Glutamatergic neuron (in vitro differentiated cells): ENCODE measurements at regions not wholly inside any gene's neighbourhood (a gene's known extent, or its start where the extent isn't known, plus 50 kb on each side); places are given as distances from the start of the nearest gene placed in this dataset.

Experiments used
- DNase-seq: peaks from one replicate; pipeline ENCODE4 v3.0.0; 2022
- H3K27ac Mint-ChIP-seq: one replicate; pipeline ENCODE4 v1.8.0; 2020; ENCODE audit warnings: mild to moderate bottlenecking, mixed read lengths, inconsistent platforms; ENCODE audit not compliant: unreplicated experiment
- H3K27me3 Mint-ChIP-seq: one replicate; pipeline ENCODE4 v1.8.0; 2020; ENCODE audit warnings: mild to moderate bottlenecking, moderate library complexity, mixed read lengths, inconsistent platforms; ENCODE audit not compliant: unreplicated experiment
- H3K36me3 Mint-ChIP-seq: one replicate; pipeline ENCODE4 v1.8.0; 2020; ENCODE audit warnings: mild to moderate bottlenecking, mixed read lengths, inconsistent platforms; ENCODE audit not compliant: unreplicated experiment
- H3K4me1 Mint-ChIP-seq: one replicate; pipeline ENCODE4 v1.8.0; 2020; ENCODE audit warnings: mild to moderate bottlenecking, low read depth, mixed read lengths, inconsistent platforms; ENCODE audit not compliant: unreplicated experiment
- H3K4me3 Mint-ChIP-seq: one replicate; pipeline ENCODE4 v1.8.0; 2020; ENCODE audit warnings: mild to moderate bottlenecking, mixed read lengths, inconsistent platforms; ENCODE audit not compliant: unreplicated experiment
- H3K9me3 Mint-ChIP-seq: one replicate; pipeline ENCODE4 v1.8.0; 2020; ENCODE audit warnings: mild to moderate bottlenecking, moderate library complexity, mixed read lengths, inconsistent platforms; ENCODE audit not compliant: unreplicated experiment
- CTCF ChIP-seq: fragments of 200-600 bp; sonication (generic); IDR thresholded peaks from one replicate; pipeline ENCODE4 v1.5.0; 2021; ENCODE audit not compliant: partially characterized antibody, unreplicated experiment

DNA sequence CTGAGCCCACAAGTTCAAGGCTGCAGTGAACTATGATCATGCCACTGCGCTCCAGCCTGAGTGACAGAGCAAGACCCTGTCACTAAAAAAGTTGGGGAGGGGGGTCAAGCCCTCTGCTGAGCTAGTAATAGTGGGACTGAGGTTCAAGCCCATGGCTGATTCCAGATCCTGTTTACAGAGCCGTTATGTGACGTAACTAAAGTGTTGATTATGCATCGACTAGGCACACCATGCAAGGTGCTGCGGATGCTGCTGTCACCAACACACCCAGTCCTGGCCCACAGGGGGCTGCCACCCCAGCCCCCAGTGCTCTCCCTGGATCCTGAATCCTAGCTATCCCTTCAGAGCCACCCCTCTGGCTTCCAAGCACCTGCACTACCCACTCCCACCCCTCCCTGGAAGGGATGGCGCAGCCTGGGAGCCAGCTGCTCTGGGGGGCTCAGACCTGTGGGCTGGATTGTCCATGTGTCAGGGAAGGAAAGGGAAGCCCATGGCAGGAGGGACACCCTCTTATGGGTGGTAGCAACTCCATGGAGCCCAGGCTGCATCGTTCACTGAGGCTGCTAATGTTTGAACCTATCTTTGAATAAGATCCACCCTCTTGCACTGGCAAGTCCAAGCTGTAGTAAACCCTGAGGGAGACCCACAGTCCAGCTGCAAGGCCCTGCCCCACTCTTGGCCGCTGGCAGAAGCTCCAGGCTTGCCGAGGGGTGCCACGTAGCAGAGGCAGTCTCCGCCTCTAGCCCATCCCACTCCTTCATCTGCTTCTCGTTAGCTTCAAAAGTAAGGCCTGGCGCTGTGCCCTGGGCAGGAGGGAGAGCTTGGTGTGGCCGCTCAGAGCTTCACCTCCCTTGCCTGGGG lies 95.0 kb downstream of the SNX5 start:
- Mint-ChIP-seq H3K36me3 (no peaks in the 10 kb centered on the region), H3K27me3 (peaks cover 8% of the 10 kb centered on the region), H3K9me3 (peaks cover 1% of the 10 kb centered on the region), H3K27ac (no peak overlapping the region), H3K4me1 (peaks cover 8% of the 10 kb centered on the region), H3K4me3 (no peak overlapping the region)
- no peak for DNase-seq
- TF ChIP-seq CTCF: no peak

DNA sequence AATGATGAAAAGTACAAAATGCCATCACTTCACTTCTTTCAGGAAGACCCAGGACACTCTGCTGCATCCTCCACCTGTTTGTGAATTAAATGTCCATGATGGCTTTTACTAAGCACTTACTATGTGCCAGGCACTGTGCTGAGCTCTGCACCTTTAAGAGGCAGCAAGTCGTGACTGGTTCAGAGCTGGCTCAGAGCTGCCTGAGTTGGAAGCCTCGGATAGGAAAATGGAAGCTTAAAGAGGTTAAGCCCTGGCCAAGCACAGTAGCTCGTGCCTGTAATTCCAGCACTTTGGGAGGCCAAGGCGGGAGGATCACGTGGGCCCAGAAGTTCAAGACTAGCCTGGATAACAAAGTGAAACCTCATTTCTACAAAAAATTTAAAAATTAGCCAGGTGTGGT lies 95.6 kb downstream of the SNX5 start:
- H3K27ac Mint-ChIP-seq: no peak overlapping the region

DNA sequence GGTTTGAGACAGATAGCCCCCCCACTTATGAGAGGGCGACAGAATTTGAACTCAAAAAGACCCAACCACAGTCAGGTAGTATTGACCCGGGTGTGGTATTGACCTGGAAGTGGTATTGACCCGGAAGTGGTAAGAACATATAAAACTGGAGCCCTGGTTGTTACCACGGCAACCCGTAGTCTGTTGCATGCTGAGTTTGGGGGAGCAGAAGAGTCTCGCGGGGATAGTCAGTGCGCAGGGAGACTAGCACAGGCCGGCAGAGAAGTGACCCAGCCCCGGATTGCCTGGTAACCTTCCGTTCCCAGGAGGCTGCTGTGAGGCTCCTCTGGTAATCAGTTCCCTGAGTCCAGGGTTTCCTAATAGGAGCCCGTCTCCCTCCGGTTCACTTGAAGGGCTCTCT lies 96.2 kb downstream of the SNX5 start:
- Mint-ChIP-seq H3K4me3 (no peak overlapping the region), H3K27ac (no peak overlapping the region), H3K9me3 (peaks cover 3% of the 10 kb centered on the region), H3K4me1 (peaks cover 12% of the 10 kb centered on the region), H3K27me3 (peaks cover 2% of the 10 kb centered on the region), H3K36me3 (no peaks in the 10 kb centered on the region)
- no peak for DNase-seq
- no peak for TF ChIP-seq CTCF

More for the DNA sequence above, 95.6 kb downstream of the SNX5 start:
- Mint-ChIP-seq H3K4me1 (peaks cover 9% of the 10 kb centered on the region), H3K4me3 (no peak overlapping the region), H3K9me3 (peaks cover 3% of the 10 kb centered on the region), H3K27me3 (peaks cover 4% of the 10 kb centered on the region), H3K36me3 (no peaks in the 10 kb centered on the region)
- DNase-seq: no peak
- no peak for TF ChIP-seq CTCF

- H3K36me3 Mint-ChIP-seq: no peaks in the 10 kb centered on the region
- TF ChIP-seq CTCF: no peak
- H3K27ac Mint-ChIP-seq: peak overlapping the region; percentile 62
- peaks cover 17% of the 10 kb centered on the region for H3K4me1 Mint-ChIP-seq
- H3K4me3 Mint-ChIP-seq: no peak overlapping the region
- peaks cover 2% of the 10 kb centered on the region for H3K27me3 Mint-ChIP-seq
- DNase-seq: no peak
- peaks cover 5% of the 10 kb centered on the region for H3K9me3 Mint-ChIP-seq
Measured at GRCh38 chr20:17871886-17872285, 96.7 kb downstream of the SNX5 start.

DNA sequence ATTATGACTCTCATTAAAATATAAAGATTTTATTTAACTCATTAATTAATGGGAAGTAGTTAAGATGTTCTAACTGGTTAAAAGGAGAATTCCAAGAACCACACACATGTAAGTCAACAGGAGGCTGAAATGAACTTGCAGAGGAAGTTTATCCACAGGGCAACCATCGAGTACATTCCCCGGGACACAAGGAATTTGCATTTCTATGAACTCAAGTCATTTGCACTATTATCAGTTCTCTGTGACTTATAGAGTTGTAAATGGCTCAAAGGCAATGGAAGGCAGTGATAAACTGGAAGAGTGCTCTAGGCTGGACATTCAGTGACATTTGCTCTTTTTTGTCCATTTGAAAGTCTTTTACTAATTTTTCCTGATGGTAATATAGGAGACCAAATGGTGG lies 97.4 kb downstream of the SNX5 start:
- Mint-ChIP-seq H3K9me3 (peaks cover 5% of the 10 kb centered on the region), H3K36me3 (no peaks in the 10 kb centered on the region), H3K27me3 (peaks cover 2% of the 10 kb centered on the region), H3K4me3 (no peak overlapping the region), H3K4me1 (peaks cover 17% of the 10 kb centered on the region), H3K27ac (no peak overlapping the region)
- DNase-seq: no peak
- TF ChIP-seq CTCF: no peak
